ENCODE measurements at regions not wholly inside any gene's neighbourhood (a gene's known extent, or its start where the extent isn't known, plus 50 kb on each side); places are given as distances from the start of the nearest gene placed in this dataset.

DNA sequence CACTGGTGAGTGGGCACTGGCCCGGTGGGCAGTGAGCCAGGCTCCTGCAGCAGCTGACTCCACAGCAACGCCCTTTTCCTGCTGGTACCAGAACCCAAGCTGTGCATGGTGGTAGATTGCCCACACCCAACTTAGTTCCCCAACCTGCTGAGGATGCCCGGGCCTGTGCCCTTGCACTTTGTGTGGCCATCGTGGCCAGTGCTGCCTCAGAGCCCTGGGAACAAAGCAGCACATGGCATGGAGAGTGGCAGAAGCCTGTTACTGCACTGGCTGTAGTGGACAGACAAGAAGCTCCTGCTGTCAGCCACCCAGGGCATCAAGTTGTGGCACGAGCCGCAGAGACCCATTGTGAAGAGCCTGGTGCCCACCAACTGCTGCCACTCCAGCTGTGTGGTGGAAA lies 612.9 kb downstream of the DNAH5 start:
- TF ChIP-seq, protein P1, sequence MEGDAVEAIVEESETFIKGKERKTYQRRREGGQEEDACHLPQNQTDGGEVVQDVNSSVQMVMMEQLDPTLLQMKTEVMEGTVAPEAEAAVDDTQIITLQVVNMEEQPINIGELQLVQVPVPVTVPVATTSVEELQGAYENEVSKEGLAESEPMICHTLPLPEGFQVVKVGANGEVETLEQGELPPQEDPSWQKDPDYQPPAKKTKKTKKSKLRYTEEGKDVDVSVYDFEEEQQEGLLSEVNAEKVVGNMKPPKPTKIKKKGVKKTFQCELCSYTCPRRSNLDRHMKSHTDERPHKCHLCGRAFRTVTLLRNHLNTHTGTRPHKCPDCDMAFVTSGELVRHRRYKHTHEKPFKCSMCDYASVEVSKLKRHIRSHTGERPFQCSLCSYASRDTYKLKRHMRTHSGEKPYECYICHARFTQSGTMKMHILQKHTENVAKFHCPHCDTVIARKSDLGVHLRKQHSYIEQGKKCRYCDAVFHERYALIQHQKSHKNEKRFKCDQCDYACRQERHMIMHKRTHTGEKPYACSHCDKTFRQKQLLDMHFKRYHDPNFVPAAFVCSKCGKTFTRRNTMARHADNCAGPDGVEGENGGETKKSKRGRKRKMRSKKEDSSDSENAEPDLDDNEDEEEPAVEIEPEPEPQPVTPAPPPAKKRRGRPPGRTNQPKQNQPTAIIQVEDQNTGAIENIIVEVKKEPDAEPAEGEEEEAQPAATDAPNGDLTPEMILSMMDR (IDR thresholded peaks at IDR 0.05; ENCODE audit: borderline replicate concordance, extremely low read depth, low read length, poor library complexity, severe bottlenecking) = no peak
- no peak for TF ChIP-seq EZH2 (IDR thresholded peaks at IDR 0.05; ENCODE audit: borderline replicate concordance, low read depth, low read length, severe bottlenecking)
